Stimulated activated CD4-positive, alpha-beta T cell treated with anti-CD3 and anti-CD28 coated beads, Interleukin-1b, Interleukin-23, amount 100 ng/mL, for 1 hour (primary cell): ENCODE measurements at regions not wholly inside any gene's neighbourhood (a gene's known extent, or its start where the extent isn't known, plus 50 kb on each side); places are given as distances from the start of the nearest gene placed in this dataset.
"Not testable (repeated sequence)": the region's sequence is repeated elsewhere in the genome, so short reads cannot be mapped to it uniquely, and the experiment has no call there.

ENCODE experiments used
- DNase-seq, 2 donors: peaks; one replicate each; pipeline ENCODE4 v3.0.0-alpha.2; 2020; ENCODE audit warnings: low read depth in 2 of 2

DNA sequence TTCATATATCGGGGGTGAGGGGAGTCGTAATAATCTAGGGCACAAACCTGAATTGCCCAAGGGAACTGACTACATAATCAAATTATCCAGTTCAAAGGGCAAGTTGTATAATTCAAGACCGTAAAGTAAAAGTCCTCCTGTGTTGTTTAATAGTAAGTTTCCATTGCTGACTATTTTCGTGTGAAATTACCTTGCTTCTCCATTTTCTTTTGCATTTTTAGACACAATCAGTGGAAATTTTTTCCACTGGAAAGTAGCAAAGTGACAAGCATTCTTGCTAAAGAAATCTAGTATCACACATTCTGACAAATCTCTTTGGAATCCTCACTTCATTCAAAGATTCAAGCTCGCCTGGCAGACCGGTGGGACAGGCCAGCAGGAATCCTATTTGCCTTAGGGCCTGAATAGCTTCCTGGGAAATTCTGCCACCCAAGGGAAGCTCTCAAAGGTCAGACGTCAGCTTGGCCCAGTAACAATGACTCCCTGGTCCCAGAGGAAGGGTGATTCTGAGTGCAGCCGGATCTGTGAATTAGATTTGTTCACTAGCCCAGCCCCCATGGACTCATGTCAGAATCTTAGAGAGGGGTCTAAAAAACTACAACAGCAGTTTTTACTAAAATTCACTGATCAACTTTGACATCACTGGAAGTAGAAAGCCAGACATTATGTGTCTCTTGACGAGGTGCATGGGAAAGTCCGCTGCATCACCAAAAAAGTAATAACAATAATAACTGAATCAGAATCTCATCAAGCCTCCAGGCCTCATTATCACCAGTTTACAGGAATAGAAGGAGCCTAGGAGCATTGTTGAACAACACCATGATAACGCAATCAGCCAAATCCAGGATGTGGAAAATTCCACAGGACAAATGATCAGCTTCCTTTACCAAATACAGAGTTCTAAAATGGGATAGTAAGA, 161.0 kb downstream of the SKIDA1 start:
- DNase-seq: no peak

DNA sequence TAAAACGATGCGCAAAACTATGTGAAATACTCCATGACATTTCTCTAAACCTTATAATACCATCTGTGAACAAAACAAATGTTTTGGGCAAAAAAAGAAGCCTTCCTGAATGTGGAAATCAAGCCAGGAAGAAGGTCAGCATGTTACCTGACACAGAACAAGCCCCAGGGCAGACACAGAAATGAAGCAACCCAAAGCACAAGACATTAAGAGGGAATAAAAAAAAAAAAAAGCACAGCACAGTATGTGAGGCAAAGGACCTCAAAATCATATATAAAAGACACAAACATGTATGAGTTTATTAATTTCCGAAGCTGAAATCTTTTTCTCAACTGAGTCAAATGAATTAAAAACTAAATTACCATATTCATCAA, 161.8 kb downstream of the SKIDA1 start:
- DNase-seq: no peak

DNA sequence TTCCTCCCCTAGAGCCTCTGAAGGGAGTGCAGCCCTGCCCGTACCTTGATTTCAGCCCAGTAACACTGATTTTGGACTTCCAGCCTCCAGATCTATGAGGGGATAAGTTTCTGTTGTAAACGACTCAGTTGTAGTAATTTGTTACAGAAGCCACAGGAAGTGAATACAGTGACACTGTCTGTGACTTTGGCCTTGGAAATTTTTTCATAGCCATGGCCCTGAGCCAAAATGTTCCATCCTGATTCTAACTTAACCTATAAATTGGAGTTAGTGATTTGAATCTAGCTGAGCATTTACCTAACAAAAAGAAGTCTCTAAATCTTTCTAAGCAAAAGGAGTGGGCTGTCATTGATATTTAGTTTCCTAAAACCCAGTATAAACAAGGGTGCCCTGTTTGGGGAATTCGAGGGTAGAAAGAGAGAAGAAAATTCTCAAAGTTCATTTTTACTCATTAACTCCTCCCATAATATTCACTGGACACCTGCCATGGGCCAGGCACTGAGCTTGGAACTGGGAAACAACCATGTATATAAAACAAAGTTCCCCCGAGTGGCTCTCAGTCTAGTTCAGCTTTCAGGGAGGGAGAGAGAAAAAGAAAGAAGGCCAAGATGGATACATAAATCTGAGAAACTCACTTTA, 162.3 kb downstream of the SKIDA1 start:
- no peak for DNase-seq

DNA sequence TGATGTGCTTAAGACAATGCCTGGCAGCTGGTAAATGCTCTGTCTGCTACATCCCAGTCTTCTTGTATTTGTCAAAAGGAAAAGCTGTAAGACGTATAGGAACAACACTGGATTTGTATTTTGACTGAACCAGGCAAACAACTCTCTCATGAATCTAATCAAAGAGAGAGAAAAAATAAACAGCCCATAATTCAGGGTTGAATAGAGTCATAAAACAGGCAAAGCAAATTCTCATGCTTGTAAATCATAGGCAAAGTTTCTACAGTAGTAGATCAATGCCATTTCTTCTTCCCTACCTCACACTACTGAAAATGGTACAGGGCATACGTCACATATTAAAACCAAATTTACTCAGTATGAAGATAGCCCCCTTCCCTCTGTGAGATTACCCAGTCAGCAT, 166.3 kb downstream of the SKIDA1 start:
- DNase-seq: no peak

DNA sequence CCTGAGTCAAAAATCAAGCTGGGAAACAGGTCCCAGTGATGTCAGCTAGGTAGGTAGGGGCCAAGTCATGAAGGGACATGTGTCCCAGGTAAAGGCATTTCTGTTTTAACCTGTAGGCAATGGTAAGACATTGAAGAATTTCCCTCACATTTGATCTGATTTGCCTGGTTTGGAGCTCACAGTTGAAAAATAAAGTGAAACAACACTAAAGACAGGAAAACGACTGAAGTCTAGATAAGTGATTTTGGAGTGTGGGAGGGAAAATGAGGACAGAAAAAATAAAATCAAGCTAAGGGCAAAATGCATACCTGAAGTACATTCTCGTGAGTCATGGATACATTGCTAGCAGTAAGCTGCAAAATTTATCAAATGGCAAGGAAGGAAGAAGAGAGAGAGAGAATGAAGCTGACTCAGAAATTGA, 169.9 kb downstream of the SKIDA1 start:
- DNase-seq: no peak

DNA sequence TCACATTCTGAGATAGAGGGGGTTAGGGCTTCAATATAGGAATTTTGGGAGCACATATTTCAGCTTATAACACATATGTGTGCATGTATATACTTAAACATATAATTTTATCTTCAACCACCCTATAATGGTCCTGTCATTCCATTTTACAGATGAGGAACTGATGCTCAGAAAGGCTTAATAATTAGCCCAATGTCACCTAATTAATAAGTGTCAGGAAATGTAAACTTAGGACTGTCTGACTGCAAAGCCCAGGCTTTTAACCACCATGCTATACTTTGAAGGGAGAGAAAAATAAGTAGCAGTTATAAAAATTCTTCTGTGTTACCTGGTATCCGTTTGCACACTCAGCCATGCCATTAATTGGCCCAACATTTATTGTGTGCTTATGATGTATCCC, 172.6 kb downstream of the SKIDA1 start:
- no peak for DNase-seq

DNA sequence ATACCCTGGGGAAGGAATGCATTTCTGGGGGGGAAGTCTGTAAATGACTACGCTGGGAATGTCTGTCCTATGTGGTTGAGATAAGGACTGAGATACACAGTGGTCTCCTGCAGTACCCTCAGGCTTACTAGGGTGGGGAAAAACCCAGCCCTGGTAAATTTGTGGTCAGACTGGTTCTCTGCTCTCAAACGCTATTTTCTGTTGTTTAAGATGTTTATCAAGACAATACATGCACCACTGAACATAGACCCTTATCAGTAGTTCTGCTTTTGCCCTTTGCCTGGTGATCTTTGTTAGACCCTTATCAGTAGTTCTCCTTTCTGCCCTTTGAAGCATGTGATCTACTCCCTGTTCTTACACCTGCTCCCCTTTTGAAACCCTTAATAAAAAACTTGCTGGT, 173.9 kb downstream of the SKIDA1 start:
- DNase-seq: not testable (repeated sequence)

DNA sequence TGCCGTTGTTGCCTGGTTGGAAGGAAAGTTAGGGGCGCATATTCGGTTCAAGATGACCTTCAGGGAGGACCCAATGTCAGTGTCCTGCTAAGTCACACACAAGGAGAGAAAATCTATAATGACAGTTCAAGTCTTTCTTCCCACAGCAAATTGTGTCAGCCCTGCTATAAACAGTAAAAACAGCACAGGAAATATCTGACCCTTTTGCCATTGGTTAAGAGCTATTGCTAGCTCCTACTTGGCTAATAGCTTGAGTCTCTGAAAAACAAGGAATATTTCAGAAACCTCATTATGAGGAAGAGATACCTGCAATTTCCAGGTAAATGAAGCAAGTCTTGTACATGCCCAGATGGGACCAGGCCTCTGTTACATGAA, 175.6 kb downstream of the SKIDA1 start:
- DNase-seq: no peak

DNA sequence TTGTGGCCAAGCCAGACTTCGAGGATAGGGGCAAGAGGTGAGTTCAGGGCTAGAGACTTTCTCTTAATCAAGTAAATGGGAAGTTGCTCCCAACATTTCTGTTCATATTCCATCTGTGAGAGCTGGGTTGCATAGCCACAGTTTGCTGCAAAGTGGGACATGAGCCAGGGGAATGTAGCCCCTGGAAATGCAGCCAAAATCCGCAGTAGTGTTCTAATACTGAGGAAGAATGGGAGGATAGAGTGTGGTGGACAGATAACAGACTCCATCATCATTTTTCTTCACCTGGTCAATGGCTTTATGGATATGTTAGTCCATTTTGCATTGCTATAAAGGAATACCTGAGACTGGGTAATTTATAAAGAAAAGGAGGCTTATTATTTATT, 177.7 kb downstream of the SKIDA1 start:
- DNase-seq: no peak

DNA sequence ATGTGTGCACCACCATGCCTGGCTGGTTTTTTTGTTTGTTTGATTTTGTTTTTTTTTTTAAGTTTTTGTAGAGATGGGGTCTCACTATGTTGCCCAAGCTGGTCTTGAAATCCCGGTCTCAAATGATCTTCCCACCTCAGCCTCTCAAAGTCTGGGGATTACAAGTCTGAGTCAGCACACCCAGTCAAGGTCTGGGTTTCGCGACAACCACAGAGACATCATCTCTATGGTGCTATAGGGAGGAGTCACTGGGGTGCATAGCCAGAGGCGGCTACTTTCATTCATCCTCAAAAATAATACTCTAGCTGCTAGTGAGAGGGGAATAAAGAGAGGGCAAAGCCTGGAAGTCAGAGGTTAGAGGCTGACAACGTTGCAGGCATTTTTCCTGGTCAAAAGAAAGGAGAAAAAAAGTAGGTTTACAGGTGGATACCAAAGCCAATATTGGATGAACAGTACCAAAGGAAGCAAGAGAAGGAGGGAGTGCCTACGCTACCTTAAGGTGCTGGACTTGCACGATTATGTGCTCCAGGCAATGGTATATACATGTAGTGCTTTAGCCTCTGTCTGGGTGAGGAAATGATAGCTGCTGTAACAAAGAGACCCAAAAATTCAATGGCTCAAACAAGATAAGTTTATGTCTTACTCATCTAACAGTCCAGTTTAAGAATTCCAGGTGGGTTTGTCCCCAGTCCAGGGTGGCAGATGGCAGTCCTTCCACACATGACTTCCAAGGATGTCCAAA, 178.3 kb downstream of the SKIDA1 start:
- no peak for DNase-seq

DNA sequence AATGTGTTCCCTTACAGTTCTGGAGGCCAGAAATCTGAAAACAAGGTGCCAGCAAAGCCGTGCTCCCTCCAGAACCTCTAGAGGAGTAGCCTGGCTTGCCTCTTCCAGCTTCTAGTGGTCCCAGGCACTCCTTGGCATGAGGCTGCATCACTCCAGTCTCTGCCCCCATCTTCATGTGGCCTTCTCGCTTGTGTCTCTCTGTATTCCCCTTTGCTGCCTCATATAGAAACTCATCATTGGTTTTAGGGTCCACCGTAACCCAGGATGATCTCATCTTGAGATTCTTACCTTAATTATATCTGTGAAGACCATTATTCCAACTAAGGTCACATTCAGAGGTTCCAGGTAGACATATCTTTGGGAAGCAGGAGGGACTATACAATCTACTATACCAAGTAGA, 182.4 kb downstream of the SKIDA1 start:
- DNase-seq: no peak

DNA sequence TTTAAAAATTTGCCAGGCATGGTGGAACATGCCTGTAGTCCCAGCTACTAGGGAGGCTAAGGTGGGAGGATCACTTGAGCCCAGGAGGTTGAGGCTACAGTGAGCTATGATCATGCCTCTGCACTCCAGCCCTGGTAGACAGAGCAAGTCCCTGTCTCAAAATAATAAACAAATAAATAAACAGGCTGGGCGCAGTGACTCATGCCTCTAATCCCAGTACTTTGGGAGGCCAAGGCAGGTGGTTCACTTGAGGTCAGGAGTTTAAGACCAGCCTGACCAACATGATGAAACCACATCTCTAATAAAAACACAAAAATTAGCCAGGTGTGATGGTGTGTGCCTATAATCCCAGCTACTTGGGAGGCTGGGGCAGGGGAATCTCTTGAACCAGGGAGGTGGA, 183.0 kb downstream of the SKIDA1 start:
- DNase-seq: not testable (repeated sequence)

DNA sequence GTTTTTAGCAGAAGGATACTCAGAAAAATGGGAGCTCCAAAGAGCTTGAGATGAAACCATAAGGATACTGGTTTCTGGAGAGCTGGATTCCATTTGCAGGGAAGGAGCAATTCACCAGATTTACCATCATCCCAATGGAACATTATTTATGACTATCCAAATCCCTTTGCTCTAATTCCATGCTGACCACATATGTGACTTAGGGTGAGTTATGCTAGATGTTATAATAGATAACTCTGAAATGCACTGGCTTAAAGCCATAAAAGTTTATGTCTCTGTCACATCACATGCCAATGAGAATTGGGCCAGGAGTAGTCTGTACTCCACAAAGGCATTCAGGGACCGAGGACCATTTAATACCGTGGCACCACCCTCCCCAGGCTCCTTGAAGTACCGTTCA, 185.2 kb downstream of the SKIDA1 start:
- no peak for DNase-seq

DNA sequence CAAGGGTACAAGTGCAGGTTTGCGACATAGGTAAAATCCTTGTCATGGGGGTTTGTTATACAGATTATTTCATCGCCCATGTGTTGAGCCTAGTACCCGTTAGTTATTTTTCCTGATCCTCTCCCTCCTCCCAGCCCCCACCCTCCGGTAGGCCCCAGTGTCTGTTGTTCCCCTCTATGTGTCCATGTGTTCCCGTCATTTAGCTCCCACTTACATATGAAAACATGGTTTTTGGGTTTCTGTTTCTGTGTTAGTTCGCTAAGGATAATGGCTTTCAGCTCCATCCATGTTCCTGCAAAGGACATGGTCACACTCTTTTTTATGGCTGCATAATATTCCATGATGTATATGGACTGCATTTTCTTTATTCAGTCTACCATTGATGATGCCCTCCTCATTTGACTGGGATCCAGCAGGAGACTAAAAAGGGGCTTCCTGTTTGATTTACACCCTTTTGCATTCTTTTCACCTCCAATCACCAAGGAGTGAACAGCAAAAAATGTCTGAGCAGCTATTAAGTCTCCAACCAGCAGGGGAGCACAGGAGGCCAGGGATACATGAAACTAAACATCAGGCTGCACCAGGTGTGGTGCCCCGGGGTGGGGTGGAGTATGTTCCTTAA, 188.2 kb downstream of the SKIDA1 start:
- no peak for DNase-seq

DNA sequence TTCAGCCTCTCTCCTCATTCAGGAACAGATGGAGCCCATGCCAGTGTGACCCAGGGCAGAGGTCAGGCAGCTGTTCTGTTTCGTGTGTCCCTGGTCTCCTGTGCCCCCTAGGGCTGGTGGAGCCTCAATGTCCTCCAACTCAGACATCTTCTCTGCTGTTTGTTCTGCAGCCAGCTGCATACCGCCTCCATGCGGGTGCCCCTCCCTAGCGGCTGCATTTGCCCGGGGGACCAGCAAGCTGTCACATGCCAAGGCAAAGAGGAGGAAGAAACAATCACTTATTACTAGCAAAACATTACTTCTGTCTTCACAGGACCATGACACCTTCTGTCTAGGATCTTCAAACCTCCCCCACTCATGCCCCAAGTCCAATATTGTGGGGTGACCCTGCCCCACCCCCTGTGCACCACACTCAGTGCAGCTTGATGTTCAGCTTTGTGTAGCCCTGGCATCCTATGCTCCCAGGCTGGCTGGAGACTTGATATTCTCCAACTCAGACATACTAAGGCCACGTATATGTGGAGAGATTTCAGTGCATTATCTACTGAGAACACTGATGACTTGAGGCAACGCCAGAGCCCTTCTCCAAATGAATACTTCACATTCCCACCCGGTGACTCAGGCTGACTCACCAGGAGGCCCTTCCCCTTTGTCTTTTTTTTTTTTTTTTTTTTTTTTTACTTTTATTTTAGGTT, 188.9 kb downstream of the SKIDA1 start:
- no peak for DNase-seq

DNA sequence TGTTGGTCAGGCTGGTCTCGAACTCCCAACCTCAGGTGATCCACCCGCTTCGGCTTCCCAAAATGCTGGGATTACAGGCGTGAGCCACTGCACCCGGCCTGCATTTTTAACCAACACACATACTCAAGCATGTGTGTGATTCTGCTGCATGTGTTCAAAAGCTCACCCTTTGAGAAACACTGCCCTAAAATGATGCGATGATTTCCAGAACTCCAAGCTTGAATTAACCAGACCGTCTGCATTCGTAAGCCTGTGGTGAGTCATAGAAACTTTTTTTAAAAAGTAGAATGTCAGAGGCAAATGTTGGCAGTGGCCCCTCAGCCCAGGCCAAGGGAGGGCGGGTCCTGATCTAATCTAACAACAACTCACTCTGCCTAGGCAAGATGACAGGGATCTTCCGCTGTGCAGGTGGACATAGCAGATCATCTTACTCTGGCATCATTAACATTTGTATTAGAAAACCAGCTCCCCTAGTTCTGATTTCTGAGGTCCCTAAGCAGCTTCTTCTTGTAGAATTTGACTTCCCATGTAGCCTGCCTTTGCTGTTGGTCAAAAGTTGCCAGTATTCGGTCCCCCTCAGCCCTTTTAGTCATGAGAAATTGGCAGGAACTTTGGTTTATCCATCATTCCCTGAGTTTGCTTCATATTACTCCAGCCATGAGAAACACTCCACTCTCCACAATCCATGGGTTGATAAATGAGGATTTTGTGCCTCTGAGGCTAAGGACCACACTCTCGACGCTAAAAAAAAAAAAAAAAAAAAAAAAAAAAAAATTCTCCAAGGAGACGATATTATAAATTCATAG, 190.4 kb downstream of the SKIDA1 start:
- no peak for DNase-seq

DNA sequence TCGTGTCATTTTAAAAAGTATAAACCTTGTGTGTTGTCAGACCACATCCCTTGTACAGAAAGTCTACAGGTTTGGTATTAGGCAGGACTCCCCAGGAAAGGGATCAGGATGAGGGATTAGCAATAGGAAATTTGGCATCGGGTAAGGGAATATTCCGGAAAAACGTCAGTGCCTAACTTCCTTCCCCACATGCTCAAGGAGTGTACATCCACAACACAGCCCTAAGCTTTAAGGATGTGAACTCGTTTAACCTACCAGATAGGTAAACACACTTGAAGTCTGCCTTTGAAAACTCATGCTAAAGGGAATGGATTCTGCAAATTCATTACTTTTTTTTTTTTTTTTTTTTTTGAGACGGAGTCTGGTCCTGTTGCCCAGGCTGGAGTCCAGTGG, 194.9 kb downstream of the SKIDA1 start:
- DNase-seq: no peak

DNA sequence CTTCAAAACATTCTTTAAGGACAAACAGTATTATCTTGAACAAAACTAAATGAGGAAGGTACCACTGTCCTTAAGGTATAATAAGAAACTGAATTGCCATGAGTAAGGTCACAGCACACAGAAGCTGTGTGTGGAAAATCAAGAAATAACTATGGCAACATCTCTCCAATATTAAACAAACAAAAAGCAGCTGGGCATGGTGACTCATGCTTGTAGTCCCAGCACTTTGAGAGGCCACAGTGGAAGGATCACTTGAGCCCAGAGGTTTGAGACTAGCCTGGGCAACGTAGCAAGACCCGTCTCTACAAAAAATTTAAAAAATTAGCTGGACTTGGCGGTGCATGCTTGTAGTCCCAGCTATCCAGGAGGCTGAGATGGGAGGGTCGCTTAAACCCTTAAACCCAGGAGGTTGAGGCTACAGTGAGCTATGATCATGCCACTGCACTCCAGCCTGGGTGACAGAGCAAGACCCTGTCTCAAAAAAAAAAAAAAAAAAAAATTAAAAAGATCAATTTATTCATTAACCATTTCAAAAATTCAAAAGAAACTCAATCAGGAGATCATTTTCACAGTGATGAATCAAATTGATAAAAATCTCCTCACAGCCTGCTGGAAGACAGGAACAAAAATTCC, 195.4 kb downstream of the SKIDA1 start:
- DNase-seq: no peak

DNA sequence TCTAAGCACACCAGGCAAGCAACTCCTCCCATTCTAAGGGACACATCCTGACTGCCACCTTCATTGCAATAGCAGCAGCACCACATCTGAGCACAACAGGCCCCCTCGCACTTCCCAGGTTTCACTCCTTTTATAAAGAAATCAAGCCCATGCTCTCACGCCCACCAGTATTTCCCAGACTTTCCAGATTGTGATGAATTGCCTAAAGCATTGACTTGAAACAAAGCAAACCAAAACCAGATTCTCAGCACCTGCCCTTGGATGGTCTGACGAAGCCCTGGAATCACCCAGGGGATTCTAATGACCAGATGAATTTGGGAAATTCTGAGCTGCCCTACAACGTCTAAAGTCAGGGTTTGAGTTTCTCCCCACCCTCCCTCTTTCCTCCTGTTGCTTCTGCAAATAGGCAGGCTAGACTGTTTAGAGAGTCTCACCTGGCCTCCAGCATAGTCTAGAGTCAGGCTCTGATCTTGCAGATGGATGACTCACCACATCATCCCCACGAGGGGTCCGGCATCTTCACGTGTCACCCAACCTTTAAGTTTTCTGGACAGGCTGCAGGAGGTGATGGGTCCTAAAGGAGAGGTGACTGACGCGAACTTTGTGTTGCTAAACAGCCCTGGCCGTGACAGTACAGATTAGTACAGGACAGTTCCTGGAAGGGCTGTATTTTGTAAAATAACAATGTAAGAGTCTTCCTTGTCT, 198.0 kb downstream of the SKIDA1 start:
- no peak for DNase-seq
